ENCODE measurements at regions not wholly inside any gene's neighbourhood (a gene's known extent, or its start where the extent isn't known, plus 50 kb on each side); places are given as distances from the start of the nearest gene placed in this dataset.

GRCh38 chr3:71846185-71846584 is 61.2 kb upstream of the PROK2 start:
- no peak for DNase-seq (ENCODE audit: low spot score)

DNA sequence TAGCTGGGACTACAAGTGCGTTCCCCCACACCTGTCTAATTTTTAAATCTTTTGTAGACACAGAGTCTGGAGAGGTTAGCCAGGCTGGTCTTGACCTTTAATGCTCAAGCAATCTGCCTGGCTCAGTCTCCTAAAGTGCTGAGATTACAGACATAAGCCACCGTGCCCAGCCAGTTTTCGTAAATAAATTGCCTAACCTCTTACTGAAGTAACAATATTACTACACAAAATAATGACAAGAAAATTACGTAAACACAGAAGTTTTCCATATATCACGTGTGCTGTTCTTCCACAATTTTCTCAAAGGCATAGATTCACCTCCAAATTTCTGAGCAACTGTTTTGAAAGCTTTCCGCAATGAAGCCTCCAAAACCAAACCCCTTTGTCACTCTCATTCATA is 58.1 kb upstream of the PROK2 start:
- no peak for DNase-seq (ENCODE audit: low spot score)

GRCh38 chr3:71838406-71838805 is 53.5 kb upstream of the PROK2 start:
- no peak for DNase-seq (ENCODE audit: low spot score)
